GM18907 (cell line): ENCODE measurements at regions not wholly inside any gene's neighbourhood (a gene's known extent, or its start where the extent isn't known, plus 50 kb on each side); places are given as distances from the start of the nearest gene placed in this dataset.
"Not testable (repeated sequence)": the region's sequence is repeated elsewhere in the genome, so short reads cannot be mapped to it uniquely, and the experiment has no call there.

ENCODE experiments used
- ATAC-seq: cut with Tn5 transposase; IDR thresholded peaks from one replicate; pipeline ENCODE4 v1.9.1; 2021; ENCODE audit warnings: mild to moderate bottlenecking, moderate library complexity; ENCODE audit not compliant: unreplicated experiment

GRCh38 chr9:108056805-108057386, 567.3 kb upstream of the KLF4 start:
- no peak for ATAC-seq

GRCh38 chr9:108056084-108056804, 566.7 kb upstream of the KLF4 start:
- no peak for ATAC-seq

GRCh38 chr9:108054131-108054630, 564.6 kb upstream of the KLF4 start:
- no peak for ATAC-seq

GRCh38 chr9:108053555-108054061, 564.0 kb upstream of the KLF4 start:
- ATAC-seq, result no peak

- ATAC-seq, result no peak
Observed at GRCh38 chr9:108052431-108053080, 563.0 kb upstream of the KLF4 start.

GRCh38 chr9:108050894-108051293, 561.3 kb upstream of the KLF4 start:
- ATAC-seq, result no peak

- ATAC-seq, result no peak
Observed at GRCh38 chr9:108049671-108050494, 560.3 kb upstream of the KLF4 start.

GRCh38 chr9:108049026-108049607, 559.5 kb upstream of the KLF4 start:
- ATAC-seq, result no peak

GRCh38 chr9:108048406-108049025, 558.9 kb upstream of the KLF4 start:
- no peak for ATAC-seq

- ATAC-seq, result not testable (repeated sequence)
Observed at GRCh38 chr9:108047777-108048176, 558.2 kb upstream of the KLF4 start.

GRCh38 chr9:108047264-108047663, 557.7 kb upstream of the KLF4 start:
- ATAC-seq, result no peak

GRCh38 chr9:108045851-108046250, 556.3 kb upstream of the KLF4 start:
- ATAC-seq, result no peak

- ATAC-seq, result no peak
Observed at GRCh38 chr9:108043585-108043984, 554.0 kb upstream of the KLF4 start.

- no peak for ATAC-seq
Observed at GRCh38 chr9:108041551-108041950, 552.0 kb upstream of the KLF4 start.

GRCh38 chr9:108040783-108041182, 551.2 kb upstream of the KLF4 start:
- ATAC-seq, result no peak

- ATAC-seq, result no peak
Observed at GRCh38 chr9:108039493-108039892, 549.9 kb upstream of the KLF4 start.

GRCh38 chr9:108039012-108039411, 549.4 kb upstream of the KLF4 start:
- ATAC-seq, result no peak

- ATAC-seq, result no peak
Observed at GRCh38 chr9:108035487-108035886, 545.9 kb upstream of the KLF4 start.

GRCh38 chr9:108033976-108034964, 544.7 kb upstream of the KLF4 start:
- ATAC-seq, result no peak
